GM12872 (cell line): ENCODE measurements at regions not wholly inside any gene's neighbourhood (a gene's known extent, or its start where the extent isn't known, plus 50 kb on each side); places are given as distances from the start of the nearest gene placed in this dataset.

ENCODE experiments used
- CTCF ChIP-seq: IDR thresholded peaks from 3 replicates; pipeline ENCODE4 v1.5.1; 2011; ENCODE audit warnings: low read depth, mild to moderate bottlenecking, low read length, moderate library complexity; ENCODE audit not compliant: insufficient read depth

GRCh38 chrX:55142206-55142918 lies 53.5 kb downstream of the PAGE2 start:
- no peak for TF ChIP-seq CTCF

GRCh38 chrX:55142919-55143310 lies 54.1 kb downstream of the PAGE2 start:
- TF ChIP-seq CTCF = no peak

- no peak for TF ChIP-seq CTCF
Observed at GRCh38 chrX:55143621-55144020, 54.8 kb downstream of the PAGE2 start.

GRCh38 chrX:55144697-55145096 lies 55.9 kb downstream of the PAGE2 start:
- TF ChIP-seq CTCF = no peak

GRCh38 chrX:55149242-55149641 lies 60.4 kb downstream of the PAGE2 start:
- no peak for TF ChIP-seq CTCF

- no peak for TF ChIP-seq CTCF
Observed at GRCh38 chrX:55151199-55151598, 62.4 kb downstream of the PAGE2 start.

- no peak for TF ChIP-seq CTCF
Observed at GRCh38 chrX:55159551-55159950, 60.6 kb upstream of the PAGE5 start.
